Activated CD8-positive, alpha-beta T cell treated with anti-CD3 and anti-CD28 coated beads for 36 hours (primary cell): ENCODE measurements at regions not wholly inside any gene's neighbourhood (a gene's known extent, or its start where the extent isn't known, plus 50 kb on each side); places are given as distances from the start of the nearest gene placed in this dataset.
A peak's percentile ranks its signal among the peaks of the same experiment; 100 is the strongest.

Experiments used
- ATAC-seq: fragments of 200-7000 bp; cut with Tn5 transposase; one replicate; pipeline ENCODE4 v1.10.0; 2021; ENCODE audit warnings: mild to moderate bottlenecking, moderate library complexity
- CTCF ChIA-PET: fragments of 350-600 bp; sonication (Branson Sonifier 250); formaldehyde crosslinking; loops from one replicate; lab custom pipeline; 2021; ENCODE audit warnings: antibody characterized with exemption; lab: Charles Lee
- POLR2A ChIA-PET: fragments of 350-600 bp; sonication (Branson Sonifier 250); formaldehyde crosslinking; loops from one replicate; lab custom pipeline; 2021; ENCODE audit warnings: antibody characterized with exemption; lab: Charles Lee
- DNase-seq: peaks from one replicate; pipeline ENCODE4 v3.0.0-alpha.2; 2020
- H3K27ac Mint-ChIP-seq: one replicate; pipeline ENCODE4 v1.8.0; 2021; ENCODE audit warnings: mild to moderate bottlenecking, mixed read lengths
- H3K27me3 Mint-ChIP-seq: one replicate; pipeline ENCODE4 v1.8.0; 2021; ENCODE audit warnings: mixed read lengths
- H3K36me3 Mint-ChIP-seq: one replicate; pipeline ENCODE4 v1.8.0; 2021; ENCODE audit warnings: low read depth, mixed read lengths
- H3K4me1 Mint-ChIP-seq: one replicate; pipeline ENCODE4 v1.8.0; 2021; ENCODE audit warnings: low read depth, mixed read lengths
- H3K4me3 Mint-ChIP-seq: one replicate; pipeline ENCODE4 v1.8.0; 2021; ENCODE audit warnings: mild to moderate bottlenecking, moderate library complexity, mixed read lengths
- H3K9me3 Mint-ChIP-seq: one replicate; pipeline ENCODE4 v1.8.0; 2021; ENCODE audit warnings: mixed read lengths
- intact Hi-C: fragments of 100-400 bp; cut with micrococcal nuclease; formaldehyde crosslinking; loops from one replicate; pipeline ENCODE4 v1.10.0; 2022
- TF ChIP-seq, protein P1 (sequence below): fragments of 200-600 bp; IDR thresholded peaks from one replicate; pipeline ENCODE4 v1.8.0; 2022; ENCODE audit warnings: antibody characterized with exemption, mild to moderate bottlenecking

DNA sequence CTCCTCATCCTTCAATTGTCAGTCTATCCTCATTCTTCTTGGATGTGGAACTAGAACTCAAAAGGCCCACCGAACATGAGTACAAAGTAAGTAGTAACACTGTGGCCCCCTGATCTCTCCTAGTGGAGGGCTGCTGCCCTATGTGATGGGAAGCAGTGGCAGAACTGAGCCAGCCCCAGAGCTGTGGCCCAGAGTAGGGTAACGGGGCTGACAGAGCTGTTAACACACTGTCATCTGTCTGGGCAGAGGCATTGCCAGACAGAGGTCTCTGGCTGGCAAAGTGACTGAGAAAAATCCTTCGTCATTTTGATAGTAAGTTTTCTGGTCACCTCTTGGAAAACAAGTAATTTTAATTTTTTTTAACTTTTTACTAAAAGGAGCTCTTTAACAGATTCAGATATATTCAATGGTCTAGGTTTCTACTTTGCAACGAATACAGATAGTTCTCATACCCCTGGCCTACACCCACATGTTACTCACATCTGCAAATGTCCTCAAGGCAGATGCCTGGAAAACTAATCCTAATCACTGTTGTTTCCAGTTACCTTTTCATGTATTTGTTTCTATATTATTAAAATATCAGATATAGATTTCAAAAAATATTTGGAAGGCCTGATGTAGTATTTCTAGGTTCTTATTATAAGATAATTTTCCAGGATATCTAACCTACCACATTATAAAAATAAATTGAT lies 588.7 kb downstream of the CPS1 start:
- intact Hi-C loops, result no loop called here
- no peak for DNase-seq
- ChIA-PET POLR2A (no interaction called here), CTCF (no interaction called here)
- Mint-ChIP-seq H3K27ac (no peak overlapping the region), H3K9me3 (no peaks in the 10 kb centered on the region), H3K27me3 (no peaks in the 10 kb centered on the region), H3K4me3 (no peak overlapping the region), H3K36me3 (no peaks in the 10 kb centered on the region), H3K4me1 (no peaks in the 10 kb centered on the region)
- no peak for ATAC-seq
- TF ChIP-seq, protein P1, sequence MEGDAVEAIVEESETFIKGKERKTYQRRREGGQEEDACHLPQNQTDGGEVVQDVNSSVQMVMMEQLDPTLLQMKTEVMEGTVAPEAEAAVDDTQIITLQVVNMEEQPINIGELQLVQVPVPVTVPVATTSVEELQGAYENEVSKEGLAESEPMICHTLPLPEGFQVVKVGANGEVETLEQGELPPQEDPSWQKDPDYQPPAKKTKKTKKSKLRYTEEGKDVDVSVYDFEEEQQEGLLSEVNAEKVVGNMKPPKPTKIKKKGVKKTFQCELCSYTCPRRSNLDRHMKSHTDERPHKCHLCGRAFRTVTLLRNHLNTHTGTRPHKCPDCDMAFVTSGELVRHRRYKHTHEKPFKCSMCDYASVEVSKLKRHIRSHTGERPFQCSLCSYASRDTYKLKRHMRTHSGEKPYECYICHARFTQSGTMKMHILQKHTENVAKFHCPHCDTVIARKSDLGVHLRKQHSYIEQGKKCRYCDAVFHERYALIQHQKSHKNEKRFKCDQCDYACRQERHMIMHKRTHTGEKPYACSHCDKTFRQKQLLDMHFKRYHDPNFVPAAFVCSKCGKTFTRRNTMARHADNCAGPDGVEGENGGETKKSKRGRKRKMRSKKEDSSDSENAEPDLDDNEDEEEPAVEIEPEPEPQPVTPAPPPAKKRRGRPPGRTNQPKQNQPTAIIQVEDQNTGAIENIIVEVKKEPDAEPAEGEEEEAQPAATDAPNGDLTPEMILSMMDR, result no peak

DNA sequence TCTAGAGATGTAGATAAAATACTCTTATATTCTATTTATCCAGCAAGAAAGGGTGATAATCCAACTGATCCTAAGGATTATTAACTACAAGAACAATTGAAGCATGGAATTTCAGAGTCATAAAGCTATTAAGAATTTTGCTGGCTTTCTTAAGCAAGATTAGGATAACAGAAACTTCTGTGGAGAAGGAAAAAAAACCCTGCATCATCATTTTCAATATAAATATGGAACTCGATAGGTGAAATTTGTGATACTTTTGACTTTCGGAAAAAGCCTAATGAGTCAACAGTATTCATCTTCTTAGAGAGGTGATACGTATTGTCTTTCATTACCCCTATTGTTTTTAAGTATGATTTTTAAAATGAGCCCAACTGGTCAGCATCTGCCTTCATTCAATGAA lies 593.3 kb downstream of the CPS1 start:
- no peaks in the 10 kb centered on the region for H3K27me3 Mint-ChIP-seq
- no peaks in the 10 kb centered on the region for H3K9me3 Mint-ChIP-seq
- POLR2A ChIA-PET, result no interaction called here
- TF ChIP-seq, protein P1, result no peak
- intact Hi-C loops, result no loop called here
- no peaks in the 10 kb centered on the region for H3K36me3 Mint-ChIP-seq
- no peaks in the 10 kb centered on the region for H3K4me1 Mint-ChIP-seq
- H3K4me3 Mint-ChIP-seq, result no peak overlapping the region
- H3K27ac Mint-ChIP-seq, result no peak overlapping the region
- DNase-seq (no peak), ATAC-seq (no peak)
- CTCF ChIA-PET, result interaction anchor here (0.7 kb wide), 1 partner anchor 9 kb away, joined by 3 read pairs; no protein-coding TSS in a partner anchor

DNA sequence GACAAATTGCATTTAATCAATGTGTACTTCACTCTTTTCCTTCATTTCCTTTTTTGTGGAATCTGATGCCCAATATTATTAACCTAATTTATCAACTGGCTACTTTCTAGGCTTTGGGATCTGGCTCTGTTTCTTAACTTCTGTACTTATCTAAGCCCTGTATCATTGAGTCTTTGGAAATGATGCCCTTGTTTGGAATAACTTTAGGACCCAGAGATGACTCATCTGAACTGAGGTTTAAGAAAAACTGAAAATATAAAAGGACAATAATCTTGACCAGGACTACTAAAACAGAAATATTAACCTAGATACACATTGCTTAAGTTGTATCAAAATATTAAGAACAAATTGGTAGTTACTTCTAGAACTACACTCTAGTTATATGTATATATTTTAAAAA lies 600.8 kb downstream of the CPS1 start:
- CTCF ChIA-PET, result interaction anchor here (0.7 to 1.0 kb wide), 6 partner anchors 9 to 120 kb away, joined by 3 to 9 read pairs (median 4); no protein-coding TSS in a partner anchor
- no peak for DNase-seq
- Mint-ChIP-seq H3K9me3 (no peaks in the 10 kb centered on the region), H3K27me3 (no peaks in the 10 kb centered on the region), H3K4me1 (no peaks in the 10 kb centered on the region), H3K27ac (no peak overlapping the region), H3K4me3 (no peak overlapping the region), H3K36me3 (no peaks in the 10 kb centered on the region)
- intact Hi-C loops, result loop anchor here (5.0 kb wide), 1 partner anchor 580 kb away; no protein-coding TSS in a partner anchor
- POLR2A ChIA-PET, result no interaction called here
- TF ChIP-seq, protein P1, result no peak
- ATAC-seq, result no peak

DNA sequence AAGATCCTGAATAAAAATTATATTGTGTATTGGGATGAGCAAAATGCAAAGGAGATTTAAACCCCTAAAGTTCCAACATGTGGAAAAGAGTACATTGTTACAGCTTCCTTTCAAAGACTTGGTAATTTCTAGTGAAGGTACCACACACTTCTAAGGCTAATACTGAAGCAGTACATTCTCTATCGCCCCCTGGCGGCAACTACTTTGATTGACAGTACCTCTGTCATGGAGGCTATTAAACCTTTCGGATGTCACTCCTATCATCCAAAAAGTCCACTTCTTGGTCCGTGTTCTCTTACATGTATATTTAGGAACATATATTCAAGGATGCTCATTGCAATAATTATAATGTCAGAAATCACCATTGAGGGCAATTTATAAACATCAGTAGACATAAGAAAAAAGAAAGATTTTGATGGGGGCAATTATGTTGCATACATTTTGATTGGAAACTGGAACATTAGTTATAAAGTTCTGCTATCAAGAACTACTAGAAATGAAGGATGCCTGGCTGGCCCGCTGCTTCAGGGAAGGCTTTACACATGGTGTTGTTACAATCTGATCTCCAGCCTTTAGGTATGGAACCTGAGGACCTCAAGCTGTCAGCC lies 601.6 kb downstream of the CPS1 start:
- H3K4me3 Mint-ChIP-seq, result no peak overlapping the region
- H3K27ac Mint-ChIP-seq, result no peak overlapping the region
- TF ChIP-seq, protein P1, result peak; percentile 88
- ChIA-PET CTCF (interaction anchor here (0.7 to 1.0 kb wide), 7 partner anchors 8 to 120 kb away, joined by 3 to 9 read pairs (median 4); no protein-coding TSS in a partner anchor), POLR2A (no interaction called here)
- intact Hi-C loops, result loop anchor here (5.0 kb wide), 1 partner anchor 581 kb away; no protein-coding TSS in a partner anchor
- H3K27me3 Mint-ChIP-seq, result no peaks in the 10 kb centered on the region
- DNase-seq (peak; percentile 89), ATAC-seq (peak; percentile 90)
- H3K4me1 Mint-ChIP-seq, result no peaks in the 10 kb centered on the region
- no peaks in the 10 kb centered on the region for H3K9me3 Mint-ChIP-seq
- no peaks in the 10 kb centered on the region for H3K36me3 Mint-ChIP-seq

DNA sequence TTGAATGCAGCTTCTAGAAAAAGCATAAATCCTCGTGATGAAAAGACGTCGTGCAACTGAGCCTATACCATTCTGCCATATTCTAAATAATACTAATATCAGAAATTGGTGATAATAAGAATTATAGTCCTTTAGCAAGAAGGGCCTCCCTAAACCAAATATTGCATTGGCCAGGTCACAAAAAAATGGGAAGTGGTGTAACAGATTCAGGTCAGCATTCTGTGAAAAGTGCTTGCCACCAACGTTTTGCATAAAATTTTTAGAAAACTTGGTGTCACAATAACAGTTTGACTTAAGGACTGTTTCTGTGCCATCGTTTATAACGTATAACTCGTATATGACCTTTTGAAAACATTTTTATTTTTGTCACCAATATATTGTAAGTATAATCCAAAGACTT lies 603.6 kb downstream of the CPS1 start:
- ChIA-PET POLR2A (no interaction called here), CTCF (no interaction called here)
- DNase-seq (no peak), ATAC-seq (no peak)
- no peaks in the 10 kb centered on the region for H3K9me3 Mint-ChIP-seq
- H3K4me3 Mint-ChIP-seq, result no peak overlapping the region
- H3K27me3 Mint-ChIP-seq, result no peaks in the 10 kb centered on the region
- no peaks in the 10 kb centered on the region for H3K4me1 Mint-ChIP-seq
- TF ChIP-seq, protein P1, result no peak
- intact Hi-C loops, result loop anchor here (5.0 kb wide), 1 partner anchor 583 kb away; no protein-coding TSS in a partner anchor
- no peak overlapping the region for H3K27ac Mint-ChIP-seq
- H3K36me3 Mint-ChIP-seq, result no peaks in the 10 kb centered on the region
